NCI-H1092 treated with DMSO at 0.1 percent for 48 hours (cell line): ENCODE measurements at regions not wholly inside any gene's neighbourhood (a gene's known extent, or its start where the extent isn't known, plus 50 kb on each side); places are given as distances from the start of the nearest gene placed in this dataset.

Experiments used
- DNase-seq: peaks from one replicate; lab custom pipeline; 2025; lab: John Stamatoyannopoulos, UW

- DNase-seq: no peak
These were observed 370.1 kb downstream of the ADRA2A start for GRCh38 chr10:111446966-111447365.

DNA sequence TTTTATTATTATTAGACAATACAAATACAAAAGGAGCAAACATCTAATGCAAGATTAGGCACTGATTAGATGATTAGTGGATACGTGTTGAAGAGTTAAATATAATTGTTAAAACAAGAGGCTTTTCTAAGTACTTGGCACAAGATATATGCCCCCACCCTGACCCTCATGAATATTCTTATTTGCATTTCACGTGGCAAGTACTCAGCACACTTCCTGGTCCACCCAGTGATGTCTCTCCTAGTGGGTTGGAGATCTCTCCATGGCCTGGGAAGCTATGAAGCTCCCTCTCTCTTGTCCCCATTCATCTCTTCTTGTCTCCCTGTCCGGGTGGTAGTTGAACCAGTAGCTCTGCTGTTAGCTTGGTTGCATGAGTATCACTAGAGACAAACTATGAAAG lies 375.3 kb downstream of the ADRA2A start:
- DNase-seq: no peak

- DNase-seq: no peak
These were observed 379.1 kb downstream of the ADRA2A start for GRCh38 chr10:111455776-111456426.

- no peak for DNase-seq
These were observed 381.4 kb downstream of the ADRA2A start for GRCh38 chr10:111458256-111458655.

DNA sequence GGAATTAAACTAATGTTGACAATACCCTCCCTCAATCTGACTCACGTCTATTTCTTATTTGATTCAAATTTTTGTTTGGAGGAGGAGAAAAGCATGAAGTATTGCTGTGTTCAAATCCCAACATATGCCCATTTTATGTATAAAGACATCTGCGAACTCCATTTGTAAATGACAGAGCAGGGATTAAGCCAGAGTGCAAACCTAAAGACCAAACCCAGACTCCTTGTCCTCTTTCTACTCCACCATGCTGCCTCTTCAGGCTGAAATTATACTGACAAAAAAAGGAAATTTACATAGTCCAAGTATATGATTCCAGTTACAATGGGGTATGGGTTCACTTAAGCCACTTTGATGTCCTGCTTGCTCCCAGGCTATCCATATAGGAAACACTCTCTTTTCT lies 383.1 kb downstream of the ADRA2A start:
- DNase-seq: no peak

- no peak for DNase-seq
These were observed 395.6 kb downstream of the ADRA2A start for GRCh38 chr10:111472445-111472844.

DNA sequence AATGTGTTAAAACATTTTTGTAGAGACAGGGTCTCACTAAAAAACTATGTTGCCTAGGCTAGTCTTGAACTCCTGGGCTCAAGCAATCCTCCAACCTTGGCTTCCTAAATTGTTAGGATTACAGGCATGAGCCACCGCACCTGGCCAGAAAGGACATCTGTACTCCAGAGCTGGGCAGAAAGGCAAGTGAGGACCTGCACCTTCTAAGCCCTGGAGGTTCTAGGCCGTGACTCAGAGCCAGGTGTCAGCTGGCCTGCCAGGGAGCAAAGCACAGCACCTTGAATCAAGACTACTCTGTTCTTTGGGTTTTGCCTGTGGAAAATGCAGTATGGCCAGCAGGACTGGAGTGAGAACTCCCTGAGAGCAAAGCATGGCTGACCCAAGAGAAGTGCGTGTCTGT lies 396.5 kb downstream of the ADRA2A start:
- DNase-seq: no peak

DNA sequence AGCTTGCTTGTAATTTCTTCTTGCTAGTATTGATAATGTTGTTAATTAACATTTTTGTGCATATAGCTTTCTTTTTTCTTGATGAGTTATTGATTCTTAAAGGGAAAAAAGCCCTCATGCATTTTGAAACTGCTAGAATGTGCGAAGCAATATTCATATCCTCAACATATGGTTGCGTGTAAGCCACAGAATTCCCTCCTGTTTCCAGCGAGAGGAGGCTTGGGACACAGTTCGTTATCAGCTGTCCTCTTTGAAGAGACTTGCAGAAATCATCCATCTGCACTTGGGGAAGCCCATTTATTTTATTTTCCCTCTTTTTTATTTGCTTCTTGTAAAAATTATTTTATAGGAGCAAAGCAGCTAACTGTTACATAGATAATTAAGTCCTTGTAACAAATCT lies 398.0 kb downstream of the ADRA2A start:
- no peak for DNase-seq

DNA sequence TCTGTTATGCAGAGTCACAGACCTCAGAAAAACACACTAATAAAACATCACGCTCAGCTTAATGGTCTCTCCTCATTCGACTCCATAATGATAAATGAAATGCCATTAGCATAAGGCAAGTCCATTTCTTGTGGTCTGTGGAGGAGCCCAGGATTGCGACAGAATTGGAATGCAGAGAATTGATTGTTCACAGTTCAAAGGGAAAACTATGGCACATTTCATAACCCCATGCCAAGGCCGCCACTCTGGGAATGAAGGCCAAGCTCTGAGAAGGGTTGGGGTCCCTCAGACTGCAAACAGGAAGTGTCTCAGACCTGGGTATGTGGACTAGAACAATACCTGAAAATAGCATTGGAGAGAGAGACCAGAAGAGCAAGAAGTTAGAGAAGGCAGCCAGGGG lies 398.9 kb downstream of the ADRA2A start:
- no peak for DNase-seq

DNA sequence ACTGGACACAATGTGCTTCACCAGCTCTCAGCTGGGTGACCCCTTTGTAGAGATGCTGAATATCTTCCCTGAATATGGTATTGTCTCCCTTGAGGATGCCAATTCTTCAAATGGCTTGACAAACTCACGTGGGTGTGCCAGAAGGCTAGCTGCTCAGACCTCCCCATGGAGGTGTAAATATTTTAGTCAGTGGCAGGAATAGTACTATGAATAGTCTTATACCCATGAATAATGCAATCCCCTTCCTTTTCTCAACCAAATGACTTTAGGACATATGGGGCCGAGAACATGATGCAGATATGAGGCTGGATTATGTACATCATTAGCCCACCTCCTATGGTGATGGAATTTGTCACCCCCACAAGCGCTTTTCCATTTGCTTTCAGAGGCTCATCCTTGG lies 401.8 kb downstream of the ADRA2A start:
- no peak for DNase-seq

GRCh38 chr10:111479966-111480365 lies 403.1 kb downstream of the ADRA2A start:
- no peak for DNase-seq

GRCh38 chr10:111481261-111481826 lies 404.5 kb downstream of the ADRA2A start:
- no peak for DNase-seq

- no peak for DNase-seq
These were observed 405.0 kb downstream of the ADRA2A start for GRCh38 chr10:111481866-111482265.

- no peak for DNase-seq
These were observed 405.9 kb downstream of the ADRA2A start for GRCh38 chr10:111482621-111483216.

- DNase-seq: no peak
These were observed 408.9 kb downstream of the ADRA2A start for GRCh38 chr10:111485767-111486166.

DNA sequence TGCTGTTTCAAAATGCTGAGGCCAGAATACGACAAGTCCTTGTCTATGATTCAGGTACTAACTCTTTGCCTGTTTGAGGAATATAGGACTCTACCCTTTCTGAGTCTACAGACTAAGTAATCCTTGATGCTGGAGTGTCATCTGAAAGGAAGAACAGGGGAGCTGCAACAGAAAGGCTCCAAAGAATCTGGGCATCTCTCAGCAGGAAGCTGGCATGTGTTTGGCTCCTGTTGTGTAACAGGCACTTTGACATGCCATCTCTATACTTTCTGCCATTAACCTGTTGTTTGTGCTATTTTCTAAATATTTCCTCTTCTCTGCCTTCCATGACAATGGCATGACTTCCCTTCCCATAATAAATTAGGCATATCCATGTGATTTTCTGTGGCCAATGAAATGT lies 409.5 kb downstream of the ADRA2A start:
- DNase-seq: no peak

DNA sequence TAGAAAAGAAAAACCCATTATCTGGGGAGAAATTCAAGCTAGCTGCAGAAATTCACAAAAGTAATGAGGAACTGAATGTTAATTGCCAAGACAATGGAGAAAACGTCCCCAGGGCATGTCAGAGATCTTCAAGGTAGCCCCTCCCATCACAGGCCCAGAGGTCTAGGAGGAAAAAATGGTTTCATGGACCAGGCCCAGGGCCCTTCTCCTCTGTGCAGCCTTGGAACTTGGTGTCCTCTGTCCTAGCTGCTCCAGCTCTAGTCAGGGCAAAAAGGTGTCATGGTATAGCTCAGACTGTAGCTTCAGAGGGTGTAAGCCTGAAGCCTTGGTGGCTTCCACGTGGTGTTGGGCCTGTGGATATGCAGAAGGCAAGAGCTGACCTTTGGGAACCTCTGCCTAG lies 411.8 kb downstream of the ADRA2A start:
- DNase-seq: no peak

DNA sequence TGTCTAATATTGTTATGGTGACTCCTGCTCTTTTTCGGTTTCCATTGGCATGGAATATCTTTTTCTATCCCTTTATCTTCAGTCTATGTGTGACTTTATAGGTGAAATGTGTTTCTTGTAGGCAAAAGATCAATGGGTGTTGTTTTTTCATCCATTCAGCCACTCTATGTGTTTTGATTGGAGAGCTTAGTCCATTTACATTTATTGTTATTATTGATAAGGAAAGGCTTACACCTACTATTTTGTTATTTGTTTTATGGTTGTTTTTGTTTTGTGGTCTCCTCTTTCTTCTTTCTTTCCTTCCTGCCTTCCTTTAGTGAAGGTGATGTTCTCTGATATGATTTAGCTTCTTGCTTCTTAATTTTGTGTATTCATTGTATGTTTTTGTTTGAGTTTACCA lies 414.3 kb downstream of the ADRA2A start:
- no peak for DNase-seq

DNA sequence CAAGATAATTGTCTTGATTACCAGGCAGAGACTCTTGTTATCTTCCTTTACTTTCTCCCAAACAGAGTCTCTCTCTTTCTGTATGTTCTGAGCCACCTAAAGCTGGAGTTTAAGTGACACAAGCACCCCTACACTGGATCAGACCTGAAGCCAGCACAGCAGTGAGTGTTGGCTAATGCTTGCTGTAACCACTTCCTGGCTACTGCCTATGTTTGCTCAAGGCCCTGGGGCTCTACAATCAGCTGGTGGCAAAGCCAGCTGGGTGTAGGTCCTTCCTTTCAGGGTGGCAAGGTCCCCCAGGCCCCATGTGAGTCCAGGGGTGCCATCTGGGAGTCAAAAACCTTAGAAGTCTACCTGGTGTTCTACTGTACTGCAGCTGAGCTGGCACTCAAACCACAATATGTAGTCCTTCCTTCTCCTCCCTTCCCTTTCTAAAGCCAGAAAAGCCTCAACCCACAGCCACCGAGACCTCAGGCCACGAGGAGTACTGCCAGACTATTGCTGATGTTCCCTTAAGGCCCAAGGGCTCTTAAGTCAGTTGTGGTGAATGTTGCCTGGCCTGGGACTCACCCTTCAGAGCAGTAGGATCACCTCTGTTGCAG lies 416.3 kb downstream of the ADRA2A start:
- DNase-seq: no peak

DNA sequence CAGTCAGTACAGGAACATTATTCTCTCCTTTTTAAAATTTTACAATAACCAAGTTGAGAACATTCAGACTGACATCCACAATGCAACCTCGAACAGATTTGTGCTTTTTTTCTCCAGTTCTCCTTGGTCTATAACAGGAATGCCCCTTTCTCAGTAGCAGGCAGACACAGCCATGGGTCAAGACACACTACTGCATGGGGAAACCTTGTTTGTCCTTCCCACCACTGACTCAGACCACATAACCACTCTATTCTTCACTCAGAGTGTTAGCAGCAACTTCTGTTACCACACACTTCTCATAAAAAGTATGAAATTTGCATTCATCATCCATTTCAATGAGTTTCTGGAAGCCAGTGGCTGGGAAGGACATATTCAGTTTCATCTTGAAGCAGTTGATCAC lies 421.7 kb downstream of the ADRA2A start:
- no peak for DNase-seq

DNA sequence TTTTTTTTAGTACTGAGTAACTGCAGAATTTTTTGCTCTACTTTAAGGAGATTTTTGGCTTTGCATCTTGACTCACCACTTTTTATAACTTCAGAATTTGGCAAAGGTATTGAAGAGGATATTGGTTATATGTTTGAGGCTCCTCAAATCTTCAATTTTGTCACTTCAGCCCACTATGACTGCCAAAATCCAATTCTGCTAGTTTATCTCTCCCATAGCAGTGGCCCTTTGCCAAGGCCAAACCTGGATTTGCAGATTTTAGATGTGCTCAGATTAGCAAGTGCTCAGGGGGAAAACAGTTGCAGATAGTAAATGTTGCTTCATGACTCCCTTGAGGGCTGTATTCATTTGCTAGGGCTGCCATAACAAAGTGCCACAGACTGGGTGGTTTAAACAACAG lies 427.5 kb downstream of the ADRA2A start:
- DNase-seq: no peak

DNA sequence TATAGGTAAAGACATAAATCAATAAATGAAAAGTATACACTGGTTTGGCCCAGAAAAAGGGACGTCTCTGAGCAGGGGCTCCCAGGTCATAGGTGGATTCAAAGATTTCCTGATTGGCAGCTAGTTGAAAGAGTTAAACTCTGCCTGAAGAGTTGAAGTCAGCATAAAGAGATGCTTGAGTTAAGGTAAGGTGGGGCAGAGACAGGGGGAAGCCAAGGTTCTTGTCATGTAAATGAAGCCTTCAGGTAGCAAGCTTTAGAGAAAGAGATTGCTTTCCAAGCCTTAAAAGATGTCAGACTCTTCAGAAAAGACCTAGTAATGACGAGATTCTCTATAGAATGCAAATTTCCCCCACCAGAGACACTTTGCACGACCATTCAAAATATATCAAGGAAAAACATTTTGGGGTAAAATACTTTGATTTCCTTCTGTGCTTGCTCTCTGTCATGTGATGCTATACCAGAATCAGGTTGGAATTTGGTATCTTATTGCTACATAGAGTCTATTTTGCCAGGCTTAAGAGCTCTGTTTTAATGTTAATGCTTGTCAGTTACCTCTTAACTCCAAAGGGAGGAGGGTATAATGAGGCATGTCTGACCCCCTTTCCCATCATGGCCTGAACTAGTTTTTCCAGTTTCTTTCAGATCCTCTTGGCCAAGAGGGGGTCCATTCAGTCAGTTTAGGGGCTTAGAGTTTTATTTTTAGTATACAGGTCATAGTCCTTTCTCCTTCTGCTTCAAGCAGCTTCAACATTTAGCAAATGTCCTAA lies 429.6 kb downstream of the ADRA2A start:
- no peak for DNase-seq

DNA sequence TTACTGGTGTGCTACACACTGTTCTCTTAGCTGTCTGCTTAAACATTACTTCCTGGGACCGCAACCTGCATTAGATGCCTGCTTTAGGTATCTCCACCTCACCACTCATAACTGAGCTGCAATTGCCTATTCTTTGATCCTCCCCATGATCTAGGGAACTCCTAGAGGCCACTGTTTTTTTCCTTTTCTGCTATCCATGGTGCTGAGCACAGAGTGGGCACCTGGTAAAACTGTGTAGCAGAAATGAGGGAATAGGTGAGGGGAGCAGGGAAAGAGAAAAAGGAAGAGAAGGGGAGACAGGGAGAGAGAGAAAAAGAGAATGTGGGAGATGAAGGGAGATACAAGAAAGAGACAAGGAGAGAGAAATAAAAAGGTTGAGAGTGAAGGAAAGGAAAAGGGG lies 434.9 kb downstream of the ADRA2A start:
- DNase-seq: no peak
